HFF-Myc (cell line): ENCODE measurements at regions not wholly inside any gene's neighbourhood (a gene's known extent, or its start where the extent isn't known, plus 50 kb on each side); places are given as distances from the start of the nearest gene placed in this dataset.

ENCODE experiments used
- DNase-seq: peaks from one replicate; pipeline ENCODE4 v3.0.0-alpha.2; 2011; ENCODE audit warnings: low read depth; ENCODE audit errors: extremely low read depth
- H3K4me3 ChIP-seq: replicated peaks from 2 replicates; pipeline ENCODE4 v1.5.1; 2011; ENCODE audit warnings: low read depth, mild to moderate bottlenecking, control low read depth, low read length
- CTCF ChIP-seq: IDR thresholded peaks from 2 replicates; pipeline ENCODE4 v1.5.1; 2012; ENCODE audit warnings: mild to moderate bottlenecking, low read depth, low read length, control low read depth; ENCODE audit errors: missing control alignments

GRCh38 chr13:91240341-91240740, 107.1 kb upstream of the MIR17HG start:
- no peak overlapping the region for H3K4me3 ChIP-seq
- no peak for TF ChIP-seq CTCF
- no peak for DNase-seq

- H3K4me3 ChIP-seq: no peak overlapping the region
- DNase-seq: no peak
- TF ChIP-seq CTCF: no peak
Measured at GRCh38 chr13:91241221-91241933, 106.1 kb upstream of the MIR17HG start.

- no peak overlapping the region for H3K4me3 ChIP-seq
- no peak for DNase-seq
- no peak for TF ChIP-seq CTCF
Measured at GRCh38 chr13:91242652-91243051, 104.8 kb upstream of the MIR17HG start.

- no peak for TF ChIP-seq CTCF
- DNase-seq: no peak
- H3K4me3 ChIP-seq: no peak overlapping the region
Measured at GRCh38 chr13:91245288-91245687, 102.2 kb upstream of the MIR17HG start.

GRCh38 chr13:91247768-91248167, 99.7 kb upstream of the MIR17HG start:
- H3K4me3 ChIP-seq: no peak overlapping the region
- TF ChIP-seq CTCF: no peak
- DNase-seq: no peak

- H3K4me3 ChIP-seq: no peak overlapping the region
- no peak for DNase-seq
- no peak for TF ChIP-seq CTCF
Measured at GRCh38 chr13:91248249-91248648, 99.2 kb upstream of the MIR17HG start.

GRCh38 chr13:91249370-91249769, 98.1 kb upstream of the MIR17HG start:
- no peak for DNase-seq
- TF ChIP-seq CTCF: no peak
- H3K4me3 ChIP-seq: no peak overlapping the region
